HK-2 (cell line): ENCODE measurements at regions not wholly inside any gene's neighbourhood (a gene's known extent, or its start where the extent isn't known, plus 50 kb on each side); places are given as distances from the start of the nearest gene placed in this dataset.

Experiments used
- DNase-seq: peaks from one replicate; pipeline ENCODE4 v3.0.0-alpha.2; 2018; ENCODE audit not compliant: unreplicated experiment

DNA sequence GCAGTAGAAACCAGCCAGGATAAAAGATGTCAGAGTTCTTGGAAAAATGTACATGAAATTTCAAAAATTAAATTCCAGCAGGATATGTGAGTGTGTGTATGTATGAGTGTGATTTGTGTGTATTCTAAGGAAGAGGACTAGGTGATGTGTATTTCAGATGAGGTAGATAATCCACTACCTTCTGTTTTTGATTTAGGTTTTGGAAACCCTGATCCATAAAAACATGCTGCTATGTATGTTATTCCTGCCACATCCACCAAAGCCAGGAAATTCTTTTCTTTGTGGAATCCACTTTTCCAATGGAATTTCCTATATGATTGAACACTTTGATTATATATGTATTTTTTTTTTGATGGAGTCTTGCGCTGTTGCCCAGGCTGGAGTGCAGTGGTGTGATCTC, 276.9 kb downstream of the UQCRFS1 start:
- no peak for DNase-seq

DNA sequence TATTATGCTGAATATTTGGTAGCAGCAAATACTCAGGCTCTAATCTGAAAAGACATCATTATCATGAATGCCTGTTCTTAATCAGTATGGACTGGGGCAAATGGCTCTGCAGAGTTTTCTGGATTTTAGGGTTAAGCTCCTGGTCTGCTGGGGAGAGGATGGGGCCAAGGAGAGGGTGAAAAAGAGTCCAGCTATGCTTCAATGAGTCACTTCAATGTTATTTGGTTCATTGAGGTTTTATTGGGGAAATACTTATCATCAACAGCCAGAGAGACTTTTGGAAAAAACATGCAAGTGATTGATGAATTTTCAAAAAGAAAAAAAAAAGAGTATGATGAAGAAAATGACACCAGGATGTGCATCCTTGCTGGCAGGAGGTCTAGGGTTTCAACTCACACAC, 278.3 kb downstream of the UQCRFS1 start:
- no peak for DNase-seq

DNA sequence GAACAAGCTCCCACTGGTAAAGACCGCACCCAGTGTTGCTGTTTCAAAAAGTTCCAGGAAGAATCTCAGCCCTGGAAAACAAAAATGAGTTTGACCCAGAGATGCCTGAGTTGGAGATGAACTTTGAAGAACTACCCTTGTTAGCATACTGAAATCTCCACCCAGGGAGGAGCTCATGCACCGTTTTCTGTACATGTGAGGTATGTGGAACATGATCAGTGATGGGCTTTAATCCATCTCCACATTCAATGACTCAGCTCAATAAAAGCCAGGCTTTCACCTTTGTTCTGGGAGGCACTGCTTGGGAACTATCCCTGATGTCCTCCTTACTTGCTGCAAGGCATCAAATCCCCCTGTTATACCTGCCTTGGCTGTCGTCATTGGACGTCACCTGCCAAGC, 279.9 kb downstream of the UQCRFS1 start:
- no peak for DNase-seq

DNA sequence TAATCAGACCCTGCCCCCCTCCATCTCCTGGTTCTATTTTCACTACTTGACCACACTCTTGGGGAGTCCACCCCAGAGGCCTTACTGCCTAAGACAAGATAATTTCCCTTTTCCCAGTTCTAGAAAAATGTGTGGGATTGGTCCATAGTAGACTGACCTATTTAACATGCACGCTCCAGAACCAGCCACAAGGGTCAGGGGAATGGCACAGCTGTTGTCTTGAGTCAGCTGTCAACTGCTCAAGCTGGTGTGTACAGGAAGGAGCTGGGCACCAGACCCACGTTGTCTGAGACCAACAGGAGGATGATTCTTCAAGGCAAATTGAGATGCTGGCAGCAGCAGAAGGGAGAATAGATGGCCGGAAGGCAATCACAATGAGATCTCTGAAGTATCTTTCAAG, 280.5 kb downstream of the UQCRFS1 start:
- no peak for DNase-seq

DNA sequence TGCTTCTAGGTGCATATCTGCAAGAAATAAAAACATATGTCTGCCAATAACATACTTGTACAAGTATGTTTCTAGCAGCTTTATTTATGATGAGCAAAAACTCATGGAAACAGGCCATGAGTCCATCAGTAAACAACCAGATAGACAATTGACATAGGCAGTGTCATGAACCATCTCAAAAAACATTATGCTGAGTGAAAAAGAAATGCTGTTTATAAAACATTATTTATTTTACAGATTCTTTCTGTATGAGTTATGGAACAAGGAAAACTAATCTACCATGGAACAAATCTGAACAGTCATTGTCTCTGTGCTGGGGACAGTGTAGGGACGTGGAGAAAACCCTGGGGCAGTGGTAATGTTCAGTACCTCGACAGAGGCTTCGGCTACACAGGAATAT, 283.9 kb downstream of the UQCRFS1 start:
- DNase-seq: no peak

DNA sequence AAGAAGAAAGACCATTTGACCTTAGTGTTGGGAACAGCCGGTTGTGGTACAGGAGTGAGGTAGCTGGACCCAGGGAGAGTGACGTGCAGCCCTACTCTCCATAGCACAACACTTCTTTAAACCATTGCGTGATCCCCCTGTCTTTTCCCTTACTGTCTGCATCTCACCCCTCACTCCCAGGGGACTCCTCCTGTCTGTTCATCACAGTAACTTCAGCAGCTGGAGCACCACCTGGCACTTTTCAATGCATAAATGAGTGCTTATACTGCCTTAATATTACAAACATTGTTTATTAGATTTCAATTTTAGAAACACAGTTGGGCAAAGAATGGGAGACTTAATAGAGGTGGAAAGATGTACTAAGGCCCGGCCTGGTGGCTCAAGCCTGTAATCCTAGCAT, 285.5 kb downstream of the UQCRFS1 start:
- DNase-seq: no peak

DNA sequence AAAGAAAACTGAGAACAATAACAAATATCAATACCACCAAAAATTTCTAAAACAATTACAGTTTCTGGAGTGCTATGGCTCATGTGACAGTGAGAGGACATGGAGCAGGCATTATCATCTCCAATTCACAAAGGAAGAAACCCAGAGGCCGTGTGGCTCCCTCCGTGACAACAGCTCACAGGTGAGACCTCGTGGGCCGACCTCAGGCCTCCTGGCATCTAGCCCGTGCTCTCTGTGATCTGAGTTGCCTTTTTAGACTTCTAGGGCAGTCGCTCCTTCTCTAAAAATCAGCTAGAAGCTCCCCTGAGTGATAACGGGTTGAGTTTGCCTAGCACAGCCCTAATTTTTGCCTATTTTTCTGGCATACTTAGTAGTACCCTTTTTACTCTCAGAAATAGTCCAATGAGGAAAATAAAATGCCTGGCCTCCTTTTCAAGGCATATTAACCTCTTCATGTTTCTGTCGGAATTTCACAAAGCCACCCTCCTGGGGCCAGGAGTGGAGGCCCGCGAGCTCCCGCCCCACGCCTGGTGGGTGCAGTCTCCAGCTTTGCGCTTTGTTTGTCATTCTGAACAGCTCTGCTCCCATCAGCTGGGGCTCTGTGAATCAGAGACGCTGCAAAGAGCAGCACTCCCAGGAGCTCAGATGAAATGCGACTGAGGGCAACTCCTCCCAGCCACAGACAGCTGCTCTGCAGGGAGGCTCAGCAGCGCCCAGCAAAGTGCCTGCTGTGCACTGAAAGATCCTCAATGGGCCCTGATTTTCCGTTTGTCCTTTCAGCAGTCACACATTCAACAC, 292.5 kb downstream of the UQCRFS1 start:
- no peak for DNase-seq

DNA sequence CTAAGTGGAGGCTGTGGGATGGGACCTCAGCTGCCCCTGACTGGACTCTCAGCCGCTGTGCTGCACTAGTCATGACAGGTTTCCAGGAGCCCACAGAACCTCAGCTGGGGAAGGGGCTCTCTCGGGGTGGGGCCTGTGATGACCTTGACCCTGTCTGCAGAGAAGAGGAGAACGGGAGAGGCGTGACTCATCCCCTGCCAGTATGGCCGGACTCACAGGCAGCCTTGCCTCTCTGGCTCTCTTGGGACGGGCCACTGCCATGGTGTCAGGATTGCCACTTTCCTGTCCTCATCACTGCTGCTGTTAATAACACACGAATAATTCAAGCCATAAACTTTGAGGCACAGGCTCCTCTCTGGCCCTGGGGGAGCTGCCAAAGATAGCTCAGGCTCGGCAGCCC, 295.3 kb downstream of the UQCRFS1 start:
- no peak for DNase-seq

DNA sequence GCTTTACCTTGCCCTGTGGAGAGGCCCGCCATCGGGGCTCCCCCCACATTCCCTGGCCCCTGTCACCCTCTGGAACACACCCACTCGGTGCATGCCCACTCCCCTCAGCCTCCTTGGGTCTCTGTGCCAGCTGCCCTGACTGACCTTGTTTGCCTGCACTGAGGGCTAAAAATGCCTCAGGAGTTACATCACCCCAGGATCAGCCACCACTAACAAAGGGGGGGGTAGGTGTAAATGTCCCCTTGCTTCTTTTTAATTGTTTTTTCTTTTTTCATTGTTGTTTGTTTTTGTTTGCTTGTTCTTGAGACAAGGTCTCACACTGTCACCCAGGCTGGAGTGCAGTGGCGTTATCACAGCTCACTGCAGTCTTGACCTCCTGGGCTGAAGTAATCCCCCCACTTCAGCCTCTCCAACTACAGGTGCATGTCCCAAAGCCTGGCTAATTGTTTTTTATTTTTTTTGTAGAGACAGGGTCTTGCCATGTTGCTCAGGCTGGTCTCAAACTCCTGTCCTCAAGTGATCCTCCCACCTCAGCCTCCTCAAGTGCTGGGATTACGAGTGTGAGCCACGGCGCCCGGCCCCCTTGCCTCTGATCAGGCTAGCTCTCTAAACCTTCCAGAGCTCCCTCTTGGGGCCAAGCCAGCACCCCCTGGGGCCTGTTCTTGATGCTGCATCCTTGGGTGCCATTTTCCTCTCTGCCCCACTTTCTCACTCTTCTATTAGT, 297.1 kb downstream of the UQCRFS1 start:
- no peak for DNase-seq

DNA sequence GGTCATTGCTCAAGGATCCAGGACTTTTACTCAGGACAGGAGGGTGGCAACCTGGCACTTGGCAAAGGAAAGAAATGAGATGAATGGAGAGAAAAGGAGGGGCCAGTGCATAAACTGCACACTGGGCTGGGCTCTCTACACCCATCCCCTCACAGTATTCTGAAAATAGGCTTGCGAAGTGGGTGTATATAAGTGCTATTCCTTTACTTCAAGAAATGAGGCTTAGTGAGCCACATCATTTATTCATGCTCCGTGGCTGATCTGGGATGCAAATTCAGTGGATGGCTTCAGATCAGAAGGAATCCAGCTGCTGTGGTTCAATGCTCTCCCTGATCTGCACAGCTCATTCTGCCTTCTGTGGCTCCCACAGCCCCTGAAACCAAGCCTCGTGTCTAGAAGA, 297.7 kb downstream of the UQCRFS1 start:
- no peak for DNase-seq

DNA sequence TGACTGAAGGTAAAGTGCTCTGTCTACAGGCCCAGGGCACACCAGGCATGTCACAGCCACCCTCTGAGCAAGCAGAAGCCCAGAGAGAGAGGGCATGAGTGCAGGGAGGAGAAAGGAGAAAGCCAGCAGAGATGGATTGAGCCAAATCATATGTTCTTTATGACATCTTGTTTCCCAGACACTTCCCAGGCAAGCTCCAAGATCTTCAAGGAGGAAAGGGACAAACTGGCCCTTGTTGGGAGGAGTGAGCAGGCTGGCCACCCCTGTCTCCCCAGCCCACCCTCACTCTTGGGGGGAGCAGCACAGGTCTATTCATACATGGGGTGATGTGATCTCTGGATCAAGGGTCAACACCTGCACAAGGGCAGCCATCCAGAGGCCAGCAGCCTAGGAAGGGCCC, 298.8 kb downstream of the UQCRFS1 start:
- DNase-seq: no peak

DNA sequence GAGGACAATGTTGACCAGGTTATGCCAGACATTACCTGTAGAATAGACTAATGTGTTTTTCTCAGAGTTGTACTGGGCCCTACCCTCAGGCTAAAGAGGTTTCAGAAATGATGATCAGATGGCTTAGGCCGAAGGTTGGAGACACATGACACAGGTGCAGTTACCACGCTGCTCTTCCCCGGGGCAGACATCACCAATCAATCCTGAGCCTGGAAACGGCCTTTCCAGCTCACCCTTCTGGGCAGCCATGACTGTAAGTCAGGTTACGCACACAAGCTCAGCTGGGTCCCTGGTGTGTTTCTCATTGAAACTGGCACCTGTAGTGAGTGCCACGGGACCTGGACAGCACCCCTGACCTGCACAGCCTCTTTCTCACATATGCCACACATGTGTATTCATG, 299.3 kb downstream of the UQCRFS1 start:
- DNase-seq: no peak

DNA sequence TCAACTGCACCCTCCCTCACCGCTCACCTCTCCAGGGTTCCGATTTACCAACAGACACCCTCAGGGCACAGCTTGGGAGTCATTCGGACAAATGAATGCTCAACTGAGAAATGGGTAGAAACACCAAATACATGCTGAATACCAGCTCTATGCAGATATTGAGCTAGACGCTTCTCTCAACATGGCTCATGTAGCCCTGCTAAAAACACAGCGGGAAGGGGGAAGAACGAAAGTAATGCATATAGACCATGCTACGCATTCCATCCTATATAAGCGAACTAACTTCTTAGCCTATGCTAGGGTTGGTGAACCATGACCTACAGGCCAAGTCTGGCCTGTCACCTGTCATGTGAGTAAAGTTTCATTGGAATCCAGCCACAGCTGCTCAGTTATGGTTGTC, 304.0 kb downstream of the UQCRFS1 start:
- no peak for DNase-seq

DNA sequence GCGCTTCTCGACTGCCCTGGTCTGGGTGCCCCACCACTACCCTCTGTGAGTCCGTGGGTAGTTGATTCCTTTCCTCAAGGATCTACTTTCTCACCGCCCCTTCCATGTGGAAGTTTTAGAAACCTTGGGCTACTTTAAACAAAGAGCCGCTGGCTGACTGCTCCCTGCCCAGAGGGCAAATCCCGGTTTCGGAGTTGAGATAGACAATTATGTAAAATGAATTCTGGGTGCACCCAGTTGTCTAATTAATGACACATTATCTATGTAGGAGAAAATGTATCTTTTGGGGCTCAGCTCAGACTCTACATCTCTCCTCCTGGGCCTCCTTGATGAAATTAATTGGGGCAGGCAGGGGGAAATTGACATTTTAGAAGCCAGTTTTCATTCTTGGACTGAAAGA, 305.4 kb downstream of the UQCRFS1 start:
- no peak for DNase-seq

DNA sequence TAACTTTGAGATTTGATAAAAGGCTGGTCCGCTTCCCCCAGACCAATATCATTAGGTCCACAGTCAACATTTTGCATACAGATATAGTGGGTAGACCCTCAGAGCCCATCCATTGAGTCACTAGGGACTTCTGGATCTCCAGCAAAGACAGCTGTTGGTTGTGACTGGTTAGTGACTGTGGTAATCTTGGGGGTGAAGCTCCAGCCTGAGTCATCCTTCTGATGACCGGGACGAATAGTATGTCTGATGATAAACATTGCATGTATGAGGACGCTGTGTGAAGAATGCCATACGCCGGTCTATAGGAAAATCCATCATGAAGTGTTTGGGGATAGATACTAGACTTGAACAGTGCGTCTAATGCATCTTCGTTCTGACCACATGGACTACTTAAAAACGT, 307.0 kb downstream of the UQCRFS1 start:
- DNase-seq: no peak

DNA sequence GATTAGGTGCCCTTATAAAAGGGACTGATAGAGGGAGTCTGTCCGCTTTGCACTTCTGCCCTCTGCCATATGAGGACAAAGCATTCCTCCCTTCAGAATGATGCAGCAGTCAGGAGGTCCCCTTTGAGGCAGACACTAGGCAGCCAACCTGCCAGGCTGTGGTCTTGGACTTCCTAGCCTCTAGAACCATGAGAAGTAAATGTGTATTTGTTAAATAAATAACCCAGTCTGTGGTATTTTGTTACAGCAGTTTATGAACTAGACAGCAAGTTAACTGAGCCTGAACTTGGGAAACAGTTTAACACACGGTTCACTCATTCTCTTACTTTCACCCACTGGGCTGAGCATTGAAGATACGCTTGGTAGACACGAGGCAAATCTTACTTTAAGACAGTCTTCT, 313.2 kb downstream of the UQCRFS1 start:
- DNase-seq: no peak

DNA sequence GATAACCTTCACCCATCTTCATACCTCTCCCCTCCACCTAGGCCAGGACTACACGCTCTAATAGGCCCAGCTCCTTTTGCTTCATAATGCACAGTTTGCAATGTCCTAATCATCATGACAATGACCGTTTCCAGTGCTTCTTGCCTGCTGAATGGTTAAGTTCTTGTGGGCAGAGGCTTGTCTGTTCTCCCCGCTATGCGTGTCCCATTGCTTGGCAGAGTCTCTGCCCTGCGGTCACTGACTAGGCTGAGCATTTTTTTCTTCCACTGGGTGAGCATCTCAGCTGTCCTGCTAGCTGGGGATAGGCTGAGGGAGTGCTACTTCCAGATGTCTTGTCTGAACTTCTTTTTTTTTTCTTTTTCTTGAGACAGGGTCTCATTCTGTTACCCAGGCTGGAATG, 314.7 kb downstream of the UQCRFS1 start:
- DNase-seq: no peak

DNA sequence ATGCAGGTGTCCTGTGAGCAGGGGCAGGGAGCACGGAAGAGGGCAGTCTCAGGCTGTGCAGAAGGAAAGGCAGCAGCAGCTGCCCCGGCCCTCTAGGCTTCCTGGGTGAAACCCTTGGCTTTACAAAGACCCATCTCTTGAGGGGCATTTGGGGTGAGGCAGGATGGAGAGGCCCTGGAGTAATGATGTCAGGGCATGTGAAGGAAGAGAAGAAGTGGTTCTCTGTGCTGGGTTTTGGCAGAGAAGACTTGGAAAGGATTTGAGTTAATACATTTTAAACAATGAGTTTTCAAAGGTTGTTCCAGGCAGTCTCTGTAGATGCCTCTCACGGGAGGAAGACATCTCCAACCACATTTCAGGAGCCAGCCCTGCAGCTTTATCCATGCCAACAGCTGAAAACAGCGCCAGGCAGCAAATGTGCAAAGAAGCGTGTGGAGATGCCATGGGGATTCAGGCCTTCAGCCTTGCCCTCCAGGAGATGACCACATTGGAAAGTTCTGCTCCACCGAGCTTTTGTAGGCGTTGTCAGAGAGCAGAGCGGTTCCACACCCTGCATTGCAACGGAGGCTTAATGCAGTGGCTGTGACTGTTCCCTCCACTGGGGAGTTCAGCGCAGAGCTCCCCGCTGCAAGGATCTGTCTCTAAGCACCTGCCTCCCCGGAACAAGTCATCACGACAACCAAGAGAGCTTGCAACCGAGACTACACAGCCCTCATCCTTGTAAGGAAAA, 322.8 kb downstream of the UQCRFS1 start:
- no peak for DNase-seq

DNA sequence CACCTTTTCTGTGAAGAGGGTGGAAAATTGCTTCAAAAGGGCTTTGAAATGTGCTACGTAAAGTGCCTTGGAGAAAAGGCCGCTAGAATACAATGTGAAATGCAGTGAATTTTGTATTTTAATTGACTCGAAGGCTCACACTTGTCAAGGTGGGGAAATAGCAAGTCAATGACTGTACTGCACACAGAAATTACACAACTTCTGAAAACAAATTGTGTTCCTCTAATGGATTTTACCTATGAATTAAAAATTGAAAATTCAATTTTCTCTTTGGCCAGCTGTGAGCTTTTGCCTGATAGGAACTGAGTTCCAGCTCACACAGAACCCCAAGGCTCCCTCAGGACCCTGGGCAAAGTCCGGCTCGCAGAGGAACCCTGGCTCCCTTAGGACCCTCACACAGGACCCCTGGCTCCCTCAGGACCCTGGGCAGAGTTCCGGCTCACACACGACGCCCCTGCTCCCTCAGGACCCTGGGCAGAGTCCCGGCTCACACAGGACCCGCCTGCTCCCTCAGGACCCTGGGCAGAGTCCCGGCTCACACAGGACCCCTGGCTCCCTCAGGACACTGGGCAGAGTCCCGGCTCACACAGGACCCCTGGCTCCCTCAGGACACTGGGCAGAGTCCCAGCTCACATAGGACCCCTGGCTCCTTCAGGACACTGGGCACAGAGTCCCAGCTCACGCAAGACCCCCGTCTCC, 324.9 kb downstream of the UQCRFS1 start:
- DNase-seq: no peak

DNA sequence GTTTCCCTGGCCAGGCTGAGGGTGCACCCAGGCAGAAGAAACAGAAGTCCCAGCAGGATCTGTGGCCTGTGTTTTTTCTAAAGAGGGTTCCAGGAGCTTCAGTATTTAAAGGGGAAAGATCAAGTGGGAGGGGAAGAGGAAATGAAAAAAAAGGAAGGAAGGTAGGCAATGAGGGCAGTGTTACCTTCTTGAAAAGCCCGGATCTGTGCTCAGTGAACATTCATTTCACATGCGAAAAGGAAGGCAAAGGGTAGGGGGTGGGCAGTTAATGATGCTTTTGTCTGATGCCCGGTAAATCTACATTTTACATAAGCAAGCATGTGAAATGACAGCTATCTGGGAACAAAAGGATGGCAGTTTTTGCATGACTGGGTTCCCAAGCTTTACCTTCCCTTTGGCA, 326.2 kb downstream of the UQCRFS1 start:
- no peak for DNase-seq

DNA sequence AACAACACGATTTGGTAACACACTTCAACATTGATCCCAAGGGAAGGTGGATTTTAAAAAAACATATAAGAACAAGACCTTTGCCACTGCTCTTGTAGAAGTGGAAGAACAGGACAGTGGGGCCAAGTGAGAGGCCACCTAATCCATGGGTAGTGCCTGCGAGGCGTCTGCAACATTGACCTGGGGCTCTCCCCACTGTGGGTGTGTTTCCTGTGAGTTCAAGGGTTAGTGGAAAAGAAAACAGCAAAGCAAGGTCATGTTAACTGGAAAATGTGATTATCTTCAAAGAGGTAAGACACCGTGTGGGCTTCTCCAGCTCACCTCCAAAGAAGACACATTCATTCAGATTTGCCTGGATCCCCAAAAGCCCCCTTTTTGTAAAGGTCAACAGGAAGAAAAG, 327.0 kb downstream of the UQCRFS1 start:
- no peak for DNase-seq

DNA sequence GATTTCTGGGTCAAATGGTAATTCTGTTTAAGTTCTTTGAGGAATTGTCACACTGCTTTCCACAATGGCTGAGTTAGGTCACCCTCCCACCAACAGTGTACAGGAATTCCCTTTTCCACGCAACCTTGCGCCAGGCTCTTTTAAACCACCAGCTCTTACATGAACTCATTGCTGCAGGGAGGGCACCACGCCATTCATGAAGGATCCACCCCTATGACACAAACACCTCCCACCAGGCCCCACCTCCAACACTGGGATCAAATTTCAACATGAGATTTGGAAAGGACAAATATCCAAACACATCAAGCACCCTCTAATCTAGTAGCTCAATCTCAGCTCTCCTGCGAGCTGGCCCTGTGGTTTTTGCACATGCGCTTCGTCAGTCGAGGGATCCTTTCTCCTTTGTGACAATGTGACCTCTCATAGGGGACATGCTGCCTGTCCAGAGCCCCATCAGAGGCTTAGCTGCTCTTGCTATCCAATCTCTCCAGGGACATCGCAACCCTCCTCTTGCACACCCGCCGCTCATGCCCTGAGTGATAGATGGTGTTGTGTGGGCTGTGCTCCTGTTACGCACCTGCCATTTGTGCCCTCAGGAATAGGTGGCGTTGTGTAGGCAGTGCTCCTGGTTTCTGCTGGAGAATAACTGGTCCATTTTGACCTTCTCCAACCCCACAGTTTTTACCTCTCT, 328.0 kb downstream of the UQCRFS1 start:
- DNase-seq: no peak
